ENCODE measurements at regions not wholly inside any gene's neighbourhood (a gene's known extent, or its start where the extent isn't known, plus 50 kb on each side); places are given as distances from the start of the nearest gene placed in this dataset.
A peak's percentile ranks its signal among the peaks of the same experiment; 100 is the strongest.

GRCh38 chr18:35888329-35888728 lies 84.2 kb upstream of the RMP24 start:
- FAIRE-seq: no peak

More at GRCh38 chr18:35888329-35888728, 84.2 kb upstream of the RMP24 start:
- Histone ChIP-seq H3K9me3 (ENCODE audit: insufficient read depth in 2 of 2, low read depth in 1 of 2, low read length in 1 of 2) (peaks cover 3 to 11% of the 10 kb centered on the region in 2 experiments; a peak in 2 of 4 replicates), H3K79me1 (ENCODE audit: low read depth, low read length) (no peaks in the 10 kb centered on the region), H3K23me2 (ENCODE audit: low read depth, low read length) (no peaks in the 10 kb centered on the region; the same call in 1 of the 2 replicates), H2BK5ac (ENCODE audit: low read depth, low read length) (no peak overlapping the region), H2AFZ (ENCODE audit: low read length) (no peak overlapping the region), H4K91ac (replicated peaks; ENCODE audit: insufficient read length, low read length) (no peak overlapping the region), H3K27ac (ENCODE audit: low read depth, low read length) (no peak overlapping the region), H4K8ac (ENCODE audit: extremely low read depth, insufficient read depth, low read length) (no peak overlapping the region), H3K4ac (replicated peaks; ENCODE audit: insufficient read length, low read depth, low read length) (no peak overlapping the region), H3K18ac (ENCODE audit: extremely low read depth, low read length) (0 out of 2 replicates have a peak overlapping the region, but pooled peaks have one; percentile 11), H2AK5ac (ENCODE audit: low read depth, low read length) (no peak overlapping the region), H4K5ac (ENCODE audit: insufficient read length, low read depth, low read length) (no peak overlapping the region), H3K4me3 (ENCODE audit: extremely low read depth in 1 of 4, insufficient read depth in 2 of 4, low read depth in 3 of 4, low read length in 4 of 4) (no peak overlapping the region), H4K20me1 (replicated peaks in 1 of 2; ENCODE audit: control insufficient read depth in 1 of 2, insufficient read depth in 2 of 2, low read length in 2 of 2) (no peaks in the 10 kb centered on the region), H2BK12ac (ENCODE audit: low read depth, low read length) (peak overlapping the region; percentile 20; the same call in 1 of the 2 replicates), H3K36me3 (ENCODE audit: control insufficient read depth in 2 of 4, insufficient read depth in 4 of 4, low read length in 3 of 4) (peaks cover 0 to 10% (median under 1%) of the 10 kb centered on the region in 4 experiments; a peak in 3 of 8 replicates), H3K79me2 (ENCODE audit: control insufficient read depth in 1 of 2, insufficient read depth in 2 of 2, low read length in 2 of 2) (no peaks in the 10 kb centered on the region), H3K4me2 (ENCODE audit: insufficient read depth in 1 of 2, low read depth in 2 of 2, low read length in 2 of 2) (no peak overlapping the region), H3K27me3 (replicated peaks in 1 of 4; ENCODE audit: control insufficient read depth in 3 of 4, extremely low read depth in 1 of 4, insufficient read depth in 3 of 4, low read length in 3 of 4) (no peaks in the 10 kb centered on the region), H3K4me1 (replicated peaks in 1 of 4; ENCODE audit: control insufficient read depth in 3 of 4, insufficient read depth in 4 of 4, low read length in 3 of 4) (peaks cover 0 to 5% (median 3%) of the 10 kb centered on the region in 4 experiments; a peak in 2 of 7 replicates), H2BK20ac (ENCODE audit: low read length) (no peak overlapping the region), H2BK120ac (replicated peaks; ENCODE audit: low read depth, low read length) (no peak overlapping the region), H3K23ac (ENCODE audit: insufficient read length) (no peak overlapping the region), H3K56ac (replicated peaks; ENCODE audit: insufficient read length, low read depth, low read length) (no peak overlapping the region), H3K14ac (ENCODE audit: insufficient read length) (no peak overlapping the region), H2BK15ac (ENCODE audit: low read length) (no peak overlapping the region), H3K9ac (replicated peaks in 1 of 4; ENCODE audit: extremely low read depth in 1 of 4, low read depth in 3 of 4, low read length in 3 of 4) (no peak overlapping the region)
- POLR2A ChIA-PET (ENCODE audit: partially characterized antibody): interaction anchor here (0.6 to 2.1 kb wide), 4 partner anchors 11 to 441 kb away, joined by 3 to 7 read pairs (median 4); no protein-coding TSS in a partner anchor
- WGBS, 2 experiments (ENCODE audit: extremely low coverage in 1 of 2, insufficient coverage in 1 of 2, insufficient read length in 1 of 2, insufficient replicate concordance in 2 of 2, low coverage in 1 of 2, low lambda C conversion rate in 2 of 2, missing lambda C conversion rate in 1 of 2): 95% methylated on average over 5 of the region's 5 CpGs; no CpG with 5 or more reads in 1 of the 2 experiments
- no peak for DNase-seq (ENCODE audit: low read depth in 1 of 2, low spot score in 2 of 2)
- CTCF ChIA-PET (ENCODE audit: partially characterized antibody): interaction anchor here (0.6 to 2.2 kb wide), 7 partner anchors 9 to 130 kb away, joined by 3 to 9 read pairs (median 3); no protein-coding TSS in a partner anchor
- TF ChIP-seq EGR1 (IDR thresholded peaks at IDR 0.05; ENCODE audit: borderline replicate concordance, low read depth, low read length) (no peak), KDM5A (IDR thresholded peaks at IDR 0.05; ENCODE audit: low read length) (no peak), RFX5 (IDR thresholded peaks at IDR 0.05; ENCODE audit: borderline replicate concordance, low read depth, low read length) (no peak), GABPA (IDR thresholded peaks at IDR 0.05; ENCODE audit: borderline replicate concordance, insufficient read depth, low read length) (no peak), RXRA (IDR thresholded peaks at IDR 0.05; ENCODE audit: insufficient read depth, low read depth, low read length) (no peak), NRF1 (IDR thresholded peaks at IDR 0.05; ENCODE audit: low read depth, low read length) (no peak)
